CD14-positive monocyte (primary cell): ENCODE measurements at regions not wholly inside any gene's neighbourhood (a gene's known extent, or its start where the extent isn't known, plus 50 kb on each side); places are given as distances from the start of the nearest gene placed in this dataset.
"Not testable (repeated sequence)": the region's sequence is repeated elsewhere in the genome, so short reads cannot be mapped to it uniquely, and the experiment has no call there.

Experiments
- DNase-seq, 3 donors: peaks; one replicate each; pipeline ENCODE4 v3.0.0-alpha.2; 2011 to 2022
- H2AFZ ChIP-seq: 2 replicates; pipeline ENCODE4 v1.6.0; 2012; ENCODE audit warnings: mild to moderate bottlenecking, low read depth, low read length, inconsistent platforms; ENCODE audit not compliant: insufficient read depth, poor library complexity, severe bottlenecking
- H3K27ac ChIP-seq, 2 donors: 1 replicate in 1 of 2; 2 replicates in 1 of 2; pipeline ENCODE4 v1.5.1; 2012 to 2013; ENCODE audit warnings: low read length in 2 of 2, control low read depth in 1 of 2, inconsistent platforms in 1 of 2, low read depth in 1 of 2, mild to moderate bottlenecking in 1 of 2
- H3K27me3 ChIP-seq, 2 donors: one replicate each; pipeline versions ENCODE4 v1.6.0 to v1.6.1; 2011 to 2013; ENCODE audit warnings: low read length in 2 of 2; ENCODE audit not compliant: control insufficient read depth in 2 of 2, insufficient read depth in 2 of 2
- H3K36me3 ChIP-seq, 2 donors: replicated peaks in 1 of 2; 1 replicate in 1 of 2; 2 replicates in 1 of 2; pipeline versions ENCODE4 v1.5.1 to v1.6.1; 2012 to 2013; ENCODE audit warnings: low read length in 2 of 2, control low read depth in 1 of 2, inconsistent platforms in 1 of 2, mild to moderate bottlenecking in 1 of 2; ENCODE audit not compliant: insufficient read depth in 2 of 2, control insufficient read depth in 1 of 2
- H3K4me1 ChIP-seq, 2 donors: 1 replicate in 1 of 2; 2 replicates in 1 of 2; pipeline versions ENCODE4 v1.5.1 to v1.6.1; 2012 to 2013; ENCODE audit warnings: low read length in 2 of 2, control low read depth in 1 of 2, inconsistent platforms in 1 of 2, mild to moderate bottlenecking in 1 of 2, moderate library complexity in 1 of 2; ENCODE audit not compliant: insufficient read depth in 2 of 2, control insufficient read depth in 1 of 2
- H3K4me2 ChIP-seq: replicated peaks from 2 replicates; pipeline ENCODE3; 2012; ENCODE audit warnings: low read length, moderate library complexity, mild to moderate bottlenecking; ENCODE audit not compliant: poor library complexity, severe bottlenecking; ENCODE audit errors: extremely low read depth
- H3K4me3 ChIP-seq, 3 experiments: fragments of 200-600 bp in 1 of 3; sonication (generic) in 1 of 3; replicated peaks in 1 of 3; 1 replicate in 2 of 3; 2 replicates in 1 of 3; pipeline ENCODE4 v1.5.1; 2011 to 2013; ENCODE audit warnings: low read length in 3 of 3, mild to moderate bottlenecking in 3 of 3, control low read depth in 2 of 3, low read depth in 2 of 3, inconsistent platforms in 1 of 3, moderate library complexity in 1 of 3
- H3K79me2 ChIP-seq: 2 replicates; pipeline ENCODE4 v1.6.0; 2012; ENCODE audit warnings: mild to moderate bottlenecking, control low read depth, inconsistent platforms, low read length, moderate library complexity; ENCODE audit not compliant: insufficient read depth
- H3K9ac ChIP-seq: 2 replicates; pipeline ENCODE4 v1.6.0; 2017; ENCODE audit warnings: low read length, mild to moderate bottlenecking; ENCODE audit not compliant: insufficient read depth, poor library complexity, severe bottlenecking
- H3K9me3 ChIP-seq, 2 donors: replicated peaks in 1 of 2; 1 replicate in 1 of 2; 2 replicates in 1 of 2; pipeline versions ENCODE4 v1.5.1 to v1.6.1; 2012 to 2013; ENCODE audit warnings: low read length in 2 of 2, control low read depth in 1 of 2; ENCODE audit not compliant: control insufficient read depth in 1 of 2, insufficient read depth in 1 of 2
- H4K20me1 ChIP-seq: 2 replicates; pipeline ENCODE4 v1.6.0; 2012; ENCODE audit warnings: mild to moderate bottlenecking, low read length, control low read depth, moderate library complexity; ENCODE audit not compliant: insufficient read depth
- H3K27ac Mint-ChIP-seq, 7 donors: one replicate each; pipeline ENCODE4 v1.8.0; 2020; ENCODE audit warnings: mild to moderate bottlenecking in 7 of 7, mixed read lengths in 7 of 7, moderate library complexity in 6 of 7, inconsistent platforms in 2 of 7
- H3K27me3 Mint-ChIP-seq, 3 donors: one replicate each; pipeline ENCODE4 v1.8.0; 2021 to 2022; ENCODE audit warnings: low read depth in 3 of 3, mild to moderate bottlenecking in 3 of 3, mixed read lengths in 3 of 3, moderate library complexity in 3 of 3, inconsistent platforms in 1 of 3
- H3K36me3 Mint-ChIP-seq, 2 donors: one replicate each; pipeline ENCODE4 v1.8.0; 2020; ENCODE audit warnings: mixed read lengths in 2 of 2, inconsistent platforms in 1 of 2, mild to moderate bottlenecking in 1 of 2
- H3K4me1 Mint-ChIP-seq: one replicate; pipeline ENCODE4 v1.8.0; 2020; ENCODE audit warnings: mild to moderate bottlenecking, mixed read lengths
- H3K4me3 Mint-ChIP-seq, 2 donors: one replicate each; pipeline ENCODE4 v1.8.0; 2020; ENCODE audit warnings: mild to moderate bottlenecking in 2 of 2, mixed read lengths in 2 of 2, moderate library complexity in 1 of 2
- H3K9me3 Mint-ChIP-seq, 7 donors: one replicate each; pipeline ENCODE4 v1.8.0; 2020 to 2022; ENCODE audit warnings: mixed read lengths in 7 of 7, mild to moderate bottlenecking in 6 of 7, moderate library complexity in 6 of 7, inconsistent platforms in 2 of 7
- WGBS: methylation state at CpG from one replicate; pipeline ENCODE4 v1.1.5; 2013; ENCODE audit warnings: missing lambda C conversion rate; ENCODE audit not compliant: insufficient coverage; 5-methylcytosine and 5-hydroxymethylcytosine counted together
- intact Hi-C, 2 donors: fragments of 100-400 bp; cut with micrococcal nuclease; formaldehyde crosslinking; loops; one replicate each; pipeline versions ENCODE4 v1.15.0 to v1.15.1; 2023
- TF ChIP-seq, protein P1 (sequence below): fragments of 200-600 bp; IDR thresholded peaks from one replicate; pipeline ENCODE4 v1.8.0; 2022; ENCODE audit warnings: antibody characterized with exemption, mild to moderate bottlenecking

DNA sequence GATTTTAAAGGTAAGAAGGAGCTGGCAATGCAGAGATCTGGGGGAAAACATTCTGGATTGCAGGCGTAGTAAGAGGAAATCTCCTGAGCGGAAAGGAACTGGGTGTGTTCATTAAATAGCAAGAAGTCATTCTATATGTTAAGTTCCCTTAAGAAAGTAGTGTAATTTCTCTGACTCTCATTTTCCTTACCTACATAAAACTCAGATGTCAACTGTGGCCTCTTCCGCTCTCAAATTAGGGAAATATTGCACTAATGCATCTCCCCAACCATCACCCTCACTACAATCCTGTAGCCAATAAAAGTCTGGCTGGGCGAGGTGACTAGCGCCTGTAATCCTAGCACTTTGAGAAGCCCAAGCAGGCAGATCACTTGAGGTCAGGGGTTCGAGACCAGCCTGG, 89.0 kb upstream of the CDC42EP3 start:
- no peak overlapping the region for H2AFZ ChIP-seq
- TF ChIP-seq, protein P1, sequence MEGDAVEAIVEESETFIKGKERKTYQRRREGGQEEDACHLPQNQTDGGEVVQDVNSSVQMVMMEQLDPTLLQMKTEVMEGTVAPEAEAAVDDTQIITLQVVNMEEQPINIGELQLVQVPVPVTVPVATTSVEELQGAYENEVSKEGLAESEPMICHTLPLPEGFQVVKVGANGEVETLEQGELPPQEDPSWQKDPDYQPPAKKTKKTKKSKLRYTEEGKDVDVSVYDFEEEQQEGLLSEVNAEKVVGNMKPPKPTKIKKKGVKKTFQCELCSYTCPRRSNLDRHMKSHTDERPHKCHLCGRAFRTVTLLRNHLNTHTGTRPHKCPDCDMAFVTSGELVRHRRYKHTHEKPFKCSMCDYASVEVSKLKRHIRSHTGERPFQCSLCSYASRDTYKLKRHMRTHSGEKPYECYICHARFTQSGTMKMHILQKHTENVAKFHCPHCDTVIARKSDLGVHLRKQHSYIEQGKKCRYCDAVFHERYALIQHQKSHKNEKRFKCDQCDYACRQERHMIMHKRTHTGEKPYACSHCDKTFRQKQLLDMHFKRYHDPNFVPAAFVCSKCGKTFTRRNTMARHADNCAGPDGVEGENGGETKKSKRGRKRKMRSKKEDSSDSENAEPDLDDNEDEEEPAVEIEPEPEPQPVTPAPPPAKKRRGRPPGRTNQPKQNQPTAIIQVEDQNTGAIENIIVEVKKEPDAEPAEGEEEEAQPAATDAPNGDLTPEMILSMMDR, result no peak
- peak in 1 of 3 donors; percentile 42 for DNase-seq
- peak overlapping the region; percentile 20 to 58 for H3K4me3 Mint-ChIP-seq
- H3K9me3 Mint-ChIP-seq, result peaks cover 0 to 1% (median 0%) of the 10 kb centered on the region in 7 donors
- H3K9ac ChIP-seq, result peak overlapping the region; percentile 63
- H4K20me1 ChIP-seq, result no peaks in the 10 kb centered on the region
- H3K27ac Mint-ChIP-seq, result peak overlapping the region; percentile 92 to 99 (median 98)
- peaks cover 0 to 11% of the 10 kb centered on the region in 2 donors for H3K36me3 Mint-ChIP-seq
- no peaks in the 10 kb centered on the region for H3K9me3 ChIP-seq
- H3K27me3 ChIP-seq, result no peaks in the 10 kb centered on the region
- H3K79me2 ChIP-seq, result peaks cover 34% of the 10 kb centered on the region
- no peaks in the 10 kb centered on the region for H3K36me3 ChIP-seq
- peak overlapping the region; percentile 78 for H3K4me2 ChIP-seq
- peak overlapping the region; percentile 89 to 91 for H3K27ac ChIP-seq
- peak overlapping the region in 1 of 3 experiments; percentile 81 for H3K4me3 ChIP-seq
- peaks cover 73 to 87% of the 10 kb centered on the region in 2 donors for H3K4me1 ChIP-seq
- peaks cover 81% of the 10 kb centered on the region for H3K4me1 Mint-ChIP-seq
- WGBS, result no CpG with 5 or more reads among the region's 6 CpGs
- intact Hi-C loops, result loop anchor here in 1 of 2 donors (5.0 to 10.0 kb wide), 2 partner anchors 67 to 86 kb away; partner anchors contain the start of gene CDC42EP3
- no peaks in the 10 kb centered on the region for H3K27me3 Mint-ChIP-seq

DNA sequence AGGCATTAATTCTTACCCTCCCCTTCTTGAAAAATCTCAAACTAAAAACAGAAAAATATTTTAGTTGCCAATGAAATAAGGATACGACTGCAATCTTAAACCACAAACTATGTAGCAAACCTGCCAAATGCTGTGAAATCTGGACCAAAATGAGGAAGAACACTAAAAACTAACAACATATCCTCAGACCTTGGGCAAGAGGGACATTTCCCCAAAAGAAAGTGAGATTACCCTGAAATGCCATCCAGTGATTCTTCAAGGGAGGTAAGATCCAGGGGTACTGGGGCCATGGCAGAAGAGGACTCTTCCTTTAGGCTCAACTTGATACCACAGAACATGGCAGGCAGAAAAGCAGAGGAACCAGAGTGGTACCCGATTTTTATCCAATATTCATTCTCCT, 90.8 kb upstream of the CDC42EP3 start:
- peak overlapping the region; percentile 63 for H3K9ac ChIP-seq
- peaks cover 86 to 99% of the 10 kb centered on the region in 2 donors for H3K4me1 ChIP-seq
- H3K27me3 Mint-ChIP-seq, H3K36me3 ChIP-seq, H3K27me3 ChIP-seq, H4K20me1 ChIP-seq, H3K9me3 ChIP-seq, H3K9me3 Mint-ChIP-seq, H2AFZ ChIP-seq: not testable (repeated sequence)
- peak overlapping the region; percentile 92 to 99 (median 98) for H3K27ac Mint-ChIP-seq
- H3K36me3 Mint-ChIP-seq, result peaks cover 0 to 15% of the 10 kb centered on the region in 2 donors
- peak; percentile 74 to 81 (median 78) for DNase-seq
- H3K4me3 Mint-ChIP-seq, result peak overlapping the region; percentile 61 to 92
- peak overlapping the region; percentile 51 to 81 (median 76) for H3K4me3 ChIP-seq
- peak overlapping the region; percentile 78 for H3K4me2 ChIP-seq
- intact Hi-C loops, result loop anchor here in 1 of 2 donors (5.0 to 10.0 kb wide), 2 partner anchors 65 to 87 kb away; partner anchors contain the start of gene CDC42EP3
- H3K79me2 ChIP-seq, result peaks cover 34% of the 10 kb centered on the region
- peak overlapping the region; percentile 62 to 91 for H3K27ac ChIP-seq
- H3K4me1 Mint-ChIP-seq, result peaks cover 93% of the 10 kb centered on the region
- no CpG with 5 or more reads among the region's 2 CpGs for WGBS
